ENCODE measurements at regions not wholly inside any gene's neighbourhood (a gene's known extent, or its start where the extent isn't known, plus 50 kb on each side); places are given as distances from the start of the nearest gene placed in this dataset.

- CTCF ChIA-PET (ENCODE audit: partially characterized antibody), result interaction anchor here (0.8 to 1.5 kb wide), 5 partner anchors 10 to 400 kb away, joined by 3 to 4 read pairs (median 3); no protein-coding TSS in a partner anchor
- H3K4me3 ChIP-seq (ENCODE audit: extremely low read depth in 1 of 4, insufficient read depth in 2 of 4, low read depth in 3 of 4, low read length in 4 of 4), result no peak overlapping the region
- H4K91ac ChIP-seq (replicated peaks; ENCODE audit: insufficient read length, low read length), result no peak overlapping the region
- H3K4me2 ChIP-seq (ENCODE audit: insufficient read depth in 1 of 2, low read depth in 2 of 2, low read length in 2 of 2), result no peak overlapping the region
- H3K4me1 ChIP-seq (replicated peaks in 1 of 4; ENCODE audit: control insufficient read depth in 3 of 4, insufficient read depth in 4 of 4, low read length in 3 of 4), result peaks cover 0 to 3% (median 0%) of the 10 kb centered on the region in 4 experiments; a peak in 1 of 7 replicates
- no peaks in the 10 kb centered on the region for H3K36me3 ChIP-seq (ENCODE audit: control insufficient read depth in 2 of 4, insufficient read depth in 4 of 4, low read length in 3 of 4)
- FAIRE-seq, result no peak
- no peak for DNase-seq (ENCODE audit: low read depth in 1 of 2, low spot score in 2 of 2)
- H2BK120ac ChIP-seq (replicated peaks; ENCODE audit: low read depth, low read length), result no peak overlapping the region
- no peak overlapping the region for H3K23ac ChIP-seq (ENCODE audit: insufficient read length)
- H2BK12ac ChIP-seq (ENCODE audit: low read depth, low read length), result no peak overlapping the region
- peaks cover 11 to 24% (median 21%) of the 10 kb centered on the region in 4 experiments for H3K27me3 ChIP-seq (replicated peaks in 1 of 4; ENCODE audit: control insufficient read depth in 3 of 4, extremely low read depth in 1 of 4, insufficient read depth in 3 of 4, low read length in 3 of 4)
- no peaks in the 10 kb centered on the region for H3K9me3 ChIP-seq (ENCODE audit: insufficient read depth in 2 of 2, low read depth in 1 of 2, low read length in 1 of 2)
- H4K20me1 ChIP-seq (replicated peaks in 1 of 2; ENCODE audit: control insufficient read depth in 1 of 2, insufficient read depth in 2 of 2, low read length in 2 of 2), result no peaks in the 10 kb centered on the region
- no peak overlapping the region for H3K56ac ChIP-seq (replicated peaks; ENCODE audit: insufficient read length, low read depth, low read length)
- no peak overlapping the region for H2BK20ac ChIP-seq (ENCODE audit: low read length)
- no peak overlapping the region for H2BK15ac ChIP-seq (ENCODE audit: low read length)
- H2AFZ ChIP-seq (ENCODE audit: low read length), result no peak overlapping the region
- H3K79me1 ChIP-seq (ENCODE audit: low read depth, low read length), result no peaks in the 10 kb centered on the region
- H3K14ac ChIP-seq (ENCODE audit: insufficient read length), result no peak overlapping the region
- no peak overlapping the region for H2AK5ac ChIP-seq (ENCODE audit: low read depth, low read length)
- no peak overlapping the region for H3K4ac ChIP-seq (replicated peaks; ENCODE audit: insufficient read length, low read depth, low read length)
- no peak overlapping the region for H4K5ac ChIP-seq (ENCODE audit: insufficient read length, low read depth, low read length)
- no peaks in the 10 kb centered on the region for H3K79me2 ChIP-seq (ENCODE audit: control insufficient read depth in 1 of 2, insufficient read depth in 2 of 2, low read length in 2 of 2)
- no peak overlapping the region for H4K8ac ChIP-seq (ENCODE audit: extremely low read depth, insufficient read depth, low read length)
- H3K27ac ChIP-seq (ENCODE audit: low read depth, low read length), result no peak overlapping the region
- no peak overlapping the region for H2BK5ac ChIP-seq (ENCODE audit: low read depth, low read length)
- no peak overlapping the region for H3K9ac ChIP-seq (replicated peaks in 1 of 4; ENCODE audit: extremely low read depth in 1 of 4, low read depth in 3 of 4, low read length in 3 of 4)
- POLR2A ChIA-PET (ENCODE audit: partially characterized antibody), result no interaction called here
- no peaks in the 10 kb centered on the region for H3K23me2 ChIP-seq (ENCODE audit: low read depth, low read length)
- H3K18ac ChIP-seq (ENCODE audit: extremely low read depth, low read length), result no peak overlapping the region
- TF ChIP-seq TEAD4 (IDR thresholded peaks at IDR 0.05; ENCODE audit: low read depth, low read length) (no peak), SUZ12 (IDR thresholded peaks at IDR 0.05; ENCODE audit: low read length) (no peak), TAF7 (optimal IDR thresholded peaks at IDR 0.05; ENCODE audit: borderline replicate concordance, low read depth, low read length) (no peak), CHD2 (IDR thresholded peaks at IDR 0.05; ENCODE audit: low read length) (no peak), MAFK (IDR thresholded peaks at IDR 0.05; ENCODE audit: low read depth, low read length) (no peak), CHD1 (IDR thresholded peaks at IDR 0.05; ENCODE audit: low read depth, low read length) (no peak), SRF (IDR thresholded peaks at IDR 0.05; ENCODE audit: low read depth, low read length) (no peak), BRCA1 (IDR thresholded peaks at IDR 0.05; ENCODE audit: low read depth, low read length) (no peak), POLR2A (IDR thresholded peaks at IDR 0.05; ENCODE audit: control extremely low read depth in 1 of 2, low read depth in 2 of 2, low read length in 2 of 2) (no peak), NANOG (IDR thresholded peaks at IDR 0.05; ENCODE audit: insufficient read depth, low read depth, low read length, poor library complexity, severe bottlenecking) (no peak), CBX8 (IDR thresholded peaks at IDR 0.05; ENCODE audit: borderline replicate concordance, low read depth, low read length) (no peak), SAP30 (IDR thresholded peaks at IDR 0.05; ENCODE audit: insufficient read depth, insufficient replicate concordance, low read length) (no peak), SIX5 (IDR thresholded peaks at IDR 0.05; ENCODE audit: low read depth, low read length) (no peak), CTCF (IDR thresholded peaks at IDR 0.05; ENCODE audit: control extremely low read depth in 1 of 3, insufficient read depth in 1 of 3, low read depth in 1 of 3, low read length in 3 of 3) (no peak)
These were observed 514.7 kb upstream of the TGFBR2 start for GRCh38 chr3:30091686-30092085.
